Occipital lobe (tissue), 1 donor: ENCODE measurements at regions not wholly inside any gene's neighbourhood (a gene's known extent, or its start where the extent isn't known, plus 50 kb on each side); places are given as distances from the start of the nearest gene placed in this dataset.

Experiments used
- DNase-seq: peaks from one replicate; lab custom pipeline; 2025; lab: John Stamatoyannopoulos, UW

- DNase-seq = no peak
Measured at GRCh38 chr11:129590753-129591475, 215.3 kb downstream of the BARX2 start.

- no peak for DNase-seq
Measured at GRCh38 chr11:129591527-129591926, 215.9 kb downstream of the BARX2 start.

- no peak for DNase-seq
Measured at GRCh38 chr11:129592191-129592590, 216.5 kb downstream of the BARX2 start.

- no peak for DNase-seq
Measured at GRCh38 chr11:129593098-129593497, 217.4 kb downstream of the BARX2 start.

GRCh38 chr11:129595038-129595962 is 219.7 kb downstream of the BARX2 start:
- DNase-seq = no peak

- no peak for DNase-seq
Measured at GRCh38 chr11:129596351-129596750, 219.3 kb upstream of the TMEM45B start.

- DNase-seq = no peak
Measured at GRCh38 chr11:129598378-129598777, 217.3 kb upstream of the TMEM45B start.

- no peak for DNase-seq
Measured at GRCh38 chr11:129605815-129606214, 209.8 kb upstream of the TMEM45B start.

- DNase-seq = no peak
Measured at GRCh38 chr11:129608711-129609110, 206.9 kb upstream of the TMEM45B start.

GRCh38 chr11:129610125-129610524 is 205.5 kb upstream of the TMEM45B start:
- no peak for DNase-seq

GRCh38 chr11:129610545-129610944 is 205.1 kb upstream of the TMEM45B start:
- no peak for DNase-seq

- DNase-seq = no peak
Measured at GRCh38 chr11:129611661-129612446, 203.8 kb upstream of the TMEM45B start.

- no peak for DNase-seq
Measured at GRCh38 chr11:129612447-129612961, 203.1 kb upstream of the TMEM45B start.

GRCh38 chr11:129613071-129613470 is 202.6 kb upstream of the TMEM45B start:
- DNase-seq = no peak

GRCh38 chr11:129614256-129614944 is 201.2 kb upstream of the TMEM45B start:
- DNase-seq = no peak

- no peak for DNase-seq
Measured at GRCh38 chr11:129618046-129618569, 197.5 kb upstream of the TMEM45B start.

GRCh38 chr11:129620237-129621104 is 195.2 kb upstream of the TMEM45B start:
- no peak for DNase-seq

GRCh38 chr11:129625930-129626329 is 189.7 kb upstream of the TMEM45B start:
- no peak for DNase-seq

GRCh38 chr11:129631201-129631600 is 184.4 kb upstream of the TMEM45B start:
- DNase-seq = no peak

GRCh38 chr11:129636926-129637325 is 178.7 kb upstream of the TMEM45B start:
- no peak for DNase-seq
